ENCODE measurements at regions not wholly inside any gene's neighbourhood (a gene's known extent, or its start where the extent isn't known, plus 50 kb on each side); places are given as distances from the start of the nearest gene placed in this dataset.
A peak's percentile ranks its signal among the peaks of the same experiment; 100 is the strongest.
"Not testable (repeated sequence)": the region's sequence is repeated elsewhere in the genome, so short reads cannot be mapped to it uniquely, and the experiment has no call there.

DNA sequence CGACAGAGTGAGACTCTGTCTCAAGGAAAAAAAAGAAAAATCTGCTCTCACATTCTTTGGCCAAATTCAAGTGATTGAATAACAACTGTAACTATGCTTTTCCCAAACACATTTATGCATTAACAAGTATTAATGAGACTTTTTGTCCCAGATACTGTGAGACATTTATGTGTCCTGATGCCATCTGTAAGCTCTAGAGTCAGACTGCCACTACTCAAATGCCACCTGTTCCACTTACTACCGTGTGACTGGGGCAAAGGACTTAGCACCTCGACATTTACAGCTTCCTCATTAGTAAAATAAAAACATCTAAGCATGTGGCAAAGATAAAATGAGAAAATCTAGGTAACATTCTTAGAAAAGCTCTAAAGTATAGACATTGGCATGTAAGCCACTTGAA, 178.1 kb upstream of the MARCKS start:
- DNase-seq (ENCODE audit: low spot score), result no peak
- in situ Hi-C loops (cut with MboI; ENCODE audit: low pct_unique_long_range_greater_than_20kb, low sequenced_read_pairs, unreplicated experiment), result no loop called here
- TF ChIP-seq CTCF (IDR thresholded peaks at IDR 0.05; ENCODE audit: extremely low read depth, insufficient read depth, missing control alignments), result no peak

DNA sequence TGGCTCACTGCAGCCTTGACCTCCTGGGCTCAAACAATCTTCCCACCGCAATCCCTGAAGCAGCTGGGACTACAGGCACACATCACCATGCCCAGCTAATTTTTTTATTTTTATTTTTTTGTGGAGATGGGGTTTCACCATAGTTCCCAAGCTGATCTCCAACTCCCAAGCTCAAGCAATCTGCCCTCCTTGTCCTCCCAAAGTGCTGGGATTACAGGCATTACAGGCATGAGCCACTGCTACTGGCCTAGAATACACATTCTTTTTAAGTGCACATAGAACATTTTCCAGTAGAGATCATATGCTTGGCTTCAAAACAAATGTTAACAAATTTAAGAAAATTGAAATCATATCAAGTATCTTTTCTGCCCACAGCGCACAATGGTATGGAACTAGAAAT, 176.8 kb upstream of the MARCKS start:
- in situ Hi-C loops (cut with MboI; ENCODE audit: low pct_unique_long_range_greater_than_20kb, low sequenced_read_pairs, unreplicated experiment), result no loop called here
- DNase-seq (ENCODE audit: low spot score), result no peak
- TF ChIP-seq CTCF (IDR thresholded peaks at IDR 0.05; ENCODE audit: extremely low read depth, insufficient read depth, missing control alignments), result no peak

- in situ Hi-C loops (cut with MboI; ENCODE audit: low pct_unique_long_range_greater_than_20kb, low sequenced_read_pairs, unreplicated experiment), result no loop called here
Measured at GRCh38 chr6:113683968-113684367, 173.2 kb upstream of the MARCKS start.

DNA sequence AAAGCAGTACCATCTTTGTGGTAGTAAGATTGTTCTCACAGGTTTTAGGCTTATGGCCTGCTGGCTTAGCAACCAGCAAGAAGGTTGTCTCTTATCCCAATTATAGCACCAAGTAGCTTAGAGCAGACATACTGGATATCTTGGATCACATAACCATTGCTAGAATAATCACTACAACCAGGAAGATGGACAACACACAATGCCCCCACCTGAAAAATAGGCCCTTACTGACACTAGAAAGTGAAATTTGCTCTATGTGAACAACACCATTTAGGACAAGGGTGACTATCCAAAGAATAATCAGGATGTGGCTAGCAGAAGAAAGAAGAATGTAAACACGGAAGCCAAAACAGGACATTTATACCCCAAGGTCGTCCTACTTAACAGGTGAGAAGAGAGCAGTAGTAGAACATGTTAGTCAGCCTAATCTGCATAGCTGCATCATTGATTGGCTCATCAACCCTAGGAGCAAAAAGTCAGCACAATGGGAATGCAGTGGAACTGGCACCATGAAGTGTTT, 172.7 kb upstream of the MARCKS start:
- TF ChIP-seq CTCF (IDR thresholded peaks at IDR 0.05; ENCODE audit: extremely low read depth, insufficient read depth, missing control alignments), result no peak
- no peak for DNase-seq (ENCODE audit: low spot score)
- in situ Hi-C loops (cut with MboI; ENCODE audit: low pct_unique_long_range_greater_than_20kb, low sequenced_read_pairs, unreplicated experiment), result no loop called here

More at GRCh38 chr6:113683968-113684367, 173.2 kb upstream of the MARCKS start:
- no peak for DNase-seq (ENCODE audit: low spot score)
- TF ChIP-seq CTCF (IDR thresholded peaks at IDR 0.05; ENCODE audit: extremely low read depth, insufficient read depth, missing control alignments), result no peak

DNA sequence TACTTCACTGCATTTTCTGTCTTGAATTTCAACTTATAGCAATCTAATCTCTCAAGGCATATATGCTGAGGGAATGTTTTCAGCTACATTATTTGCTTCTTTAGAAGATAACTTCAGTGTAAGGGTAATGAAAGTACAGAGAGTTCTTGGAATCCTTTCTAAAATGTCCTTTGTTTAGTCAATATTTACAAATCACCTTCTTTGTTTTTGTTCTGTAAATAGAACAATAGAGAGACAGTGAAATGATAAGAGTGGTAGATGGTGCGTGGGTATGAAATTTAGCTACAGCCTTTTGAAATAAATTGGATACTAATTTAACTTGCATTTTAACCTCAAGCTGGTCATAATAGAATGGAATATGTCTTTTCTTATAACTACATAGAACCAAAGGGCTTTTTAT, 171.1 kb upstream of the MARCKS start:
- DNase-seq (ENCODE audit: low spot score), result no peak
- no peak for TF ChIP-seq CTCF (IDR thresholded peaks at IDR 0.05; ENCODE audit: extremely low read depth, insufficient read depth, missing control alignments)
- in situ Hi-C loops (cut with MboI; ENCODE audit: low pct_unique_long_range_greater_than_20kb, low sequenced_read_pairs, unreplicated experiment), result no loop called here

DNA sequence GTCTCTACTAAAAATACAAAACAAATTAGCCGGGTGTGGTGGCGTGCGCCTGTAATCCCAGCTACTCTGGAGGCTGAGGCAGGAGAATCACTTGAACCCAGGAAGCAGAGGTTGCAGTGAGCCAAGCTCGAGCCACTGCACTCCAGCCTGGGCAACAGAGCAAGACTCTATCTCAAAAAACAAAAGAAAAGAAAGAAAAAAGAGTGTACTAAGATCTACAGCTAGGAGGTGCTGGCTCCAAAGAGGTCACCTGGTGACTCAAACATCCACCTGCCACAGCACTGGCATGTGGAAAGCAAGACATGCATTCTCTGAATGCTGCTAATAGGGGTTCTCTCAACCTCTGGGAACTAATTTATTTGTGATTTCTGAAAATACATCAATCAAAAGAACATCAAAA, 167.5 kb upstream of the MARCKS start:
- DNase-seq (ENCODE audit: low spot score); in situ Hi-C loops (cut with MboI; ENCODE audit: low pct_unique_long_range_greater_than_20kb, low sequenced_read_pairs, unreplicated experiment): not testable (repeated sequence)
- peak; percentile 32 for TF ChIP-seq CTCF (IDR thresholded peaks at IDR 0.05; ENCODE audit: extremely low read depth, insufficient read depth, missing control alignments)
